HG02678 (cell line): ENCODE measurements at regions not wholly inside any gene's neighbourhood (a gene's known extent, or its start where the extent isn't known, plus 50 kb on each side); places are given as distances from the start of the nearest gene placed in this dataset.

ENCODE experiments used
- ATAC-seq: cut with Tn5 transposase; IDR thresholded peaks from one replicate; pipeline ENCODE4 v1.9.1; 2021; ENCODE audit warnings: mild to moderate bottlenecking, moderate library complexity; ENCODE audit not compliant: unreplicated experiment

- no peak for ATAC-seq
Measured at GRCh38 chr21:16568244-16568643, 838.5 kb downstream of the USP25 start.

GRCh38 chr21:16568661-16569060, 838.9 kb downstream of the USP25 start:
- ATAC-seq = no peak

- no peak for ATAC-seq
Measured at GRCh38 chr21:16569679-16570078, 839.9 kb downstream of the USP25 start.

- no peak for ATAC-seq
Measured at GRCh38 chr21:16570171-16570570, 840.4 kb downstream of the USP25 start.

- ATAC-seq = no peak
Measured at GRCh38 chr21:16570856-16571255, 841.1 kb downstream of the USP25 start.

GRCh38 chr21:16571594-16571993, 841.8 kb downstream of the USP25 start:
- no peak for ATAC-seq

- ATAC-seq = no peak
Measured at GRCh38 chr21:16572032-16572431, 842.2 kb downstream of the USP25 start.

DNA sequence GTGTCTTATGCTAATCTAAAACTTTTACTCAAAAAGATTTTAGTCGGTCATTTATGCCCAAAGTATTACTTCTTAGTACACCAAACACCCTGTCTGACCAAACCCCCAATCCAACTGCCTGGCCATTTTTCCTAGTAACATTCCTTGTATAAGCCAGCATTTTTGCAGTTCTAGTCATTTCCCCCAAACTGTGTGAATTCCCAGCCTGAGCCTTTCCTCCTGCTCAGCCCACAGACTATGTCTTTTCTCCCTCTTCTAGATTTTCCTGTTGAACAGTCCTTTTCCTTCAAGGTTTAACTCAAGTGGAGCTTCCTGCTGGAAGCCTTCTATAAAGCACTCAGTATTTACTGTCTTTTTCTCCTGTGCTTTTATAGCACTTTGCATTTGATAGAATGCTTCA, 843.8 kb downstream of the USP25 start:
- no peak for ATAC-seq

DNA sequence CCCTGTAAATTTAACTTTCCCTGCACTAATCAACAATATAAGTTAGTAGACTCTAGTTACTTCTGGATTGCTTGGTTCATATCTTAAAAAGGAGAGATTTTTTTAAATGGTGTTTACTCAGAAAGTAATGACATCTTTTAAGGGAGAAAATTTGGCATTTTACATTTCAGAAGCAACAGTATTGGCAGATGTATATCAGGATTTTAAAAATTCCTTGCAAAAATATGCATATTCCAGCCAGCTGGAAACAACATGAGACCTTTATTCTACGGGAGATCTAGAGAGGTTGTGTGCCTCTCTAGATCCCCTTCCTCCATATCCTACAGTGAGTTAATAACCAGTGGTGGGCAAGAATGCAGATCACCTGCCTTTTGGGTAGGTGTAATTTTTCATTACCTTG, 848.2 kb downstream of the USP25 start:
- ATAC-seq = no peak

DNA sequence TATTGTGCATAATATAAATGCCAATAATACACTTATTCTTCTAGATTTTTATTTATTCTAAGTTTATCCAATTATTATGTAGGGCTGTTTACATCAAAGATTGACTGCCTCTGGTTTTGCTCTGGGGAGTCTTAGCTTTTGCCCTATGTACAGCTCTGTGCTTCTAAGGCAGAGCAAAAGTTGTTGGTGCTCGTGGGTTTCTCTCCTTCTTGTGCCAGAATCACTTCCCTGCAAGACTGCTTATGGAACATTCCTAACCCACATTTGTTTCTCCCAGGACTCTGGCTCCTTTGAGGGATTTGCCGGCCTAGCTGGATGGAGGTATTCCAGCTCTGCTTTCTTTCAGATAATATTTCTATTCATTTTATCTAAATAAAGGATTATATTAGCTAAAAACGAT, 849.1 kb downstream of the USP25 start:
- ATAC-seq = no peak

DNA sequence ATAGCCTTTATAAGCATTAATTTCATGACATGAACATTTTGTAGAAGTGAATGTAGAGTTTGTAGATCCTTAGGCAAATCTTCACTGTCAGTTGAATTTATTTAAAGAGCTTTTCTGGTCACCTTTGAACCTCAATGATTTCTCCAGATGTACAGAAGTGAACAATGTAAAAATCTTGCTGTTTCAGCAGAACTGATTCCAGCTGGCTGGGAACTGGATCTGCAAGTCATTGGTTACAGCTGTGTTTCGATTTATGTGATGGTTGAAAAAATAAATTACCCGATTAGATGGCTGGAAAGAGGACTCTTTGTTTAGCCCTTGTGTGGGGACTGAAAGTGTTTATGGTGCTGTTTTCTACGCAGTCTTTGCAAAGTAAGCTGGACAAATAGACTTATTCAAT, 849.8 kb downstream of the USP25 start:
- ATAC-seq = no peak

DNA sequence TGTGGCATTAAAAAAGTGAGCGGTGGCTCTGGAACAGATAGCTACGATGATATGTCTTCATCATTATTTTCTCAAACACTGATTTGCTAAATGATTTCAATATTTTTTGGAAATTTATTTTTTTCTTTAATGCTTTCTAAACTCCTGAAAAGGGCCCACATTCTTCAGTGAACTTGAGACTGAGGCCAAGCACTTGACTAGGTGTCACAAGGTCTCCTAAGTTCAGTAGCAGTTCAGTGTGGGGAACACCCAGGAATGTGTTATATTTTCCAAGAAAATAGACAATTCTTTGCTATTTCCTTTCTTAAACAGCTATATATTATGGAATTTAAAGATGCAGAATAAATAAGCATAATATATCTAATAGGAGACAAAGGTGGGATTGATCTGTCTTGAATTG, 850.9 kb downstream of the USP25 start:
- no peak for ATAC-seq

- ATAC-seq = no peak
Measured at GRCh38 chr21:16583556-16583955, 853.8 kb downstream of the USP25 start.

GRCh38 chr21:16584756-16585155, 855.0 kb downstream of the USP25 start:
- ATAC-seq = no peak

DNA sequence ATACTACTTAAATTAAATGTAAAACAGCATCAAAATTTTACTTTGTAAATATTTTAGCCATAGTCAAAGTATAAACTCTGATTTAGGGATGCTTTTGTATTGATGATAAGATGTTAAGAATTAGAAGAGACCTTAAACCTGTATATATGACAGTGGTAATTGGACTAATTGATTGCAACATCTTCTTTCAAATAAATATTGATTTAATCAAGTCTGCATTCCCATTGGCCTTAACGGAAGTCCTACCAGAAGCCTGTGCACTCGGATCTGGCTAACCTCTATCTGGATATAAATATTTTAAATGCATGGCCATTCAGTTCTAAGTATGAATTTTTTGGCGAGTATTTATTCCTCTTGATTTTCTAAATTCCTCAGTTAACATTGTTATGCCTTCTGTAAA, 856.1 kb downstream of the USP25 start:
- no peak for ATAC-seq

DNA sequence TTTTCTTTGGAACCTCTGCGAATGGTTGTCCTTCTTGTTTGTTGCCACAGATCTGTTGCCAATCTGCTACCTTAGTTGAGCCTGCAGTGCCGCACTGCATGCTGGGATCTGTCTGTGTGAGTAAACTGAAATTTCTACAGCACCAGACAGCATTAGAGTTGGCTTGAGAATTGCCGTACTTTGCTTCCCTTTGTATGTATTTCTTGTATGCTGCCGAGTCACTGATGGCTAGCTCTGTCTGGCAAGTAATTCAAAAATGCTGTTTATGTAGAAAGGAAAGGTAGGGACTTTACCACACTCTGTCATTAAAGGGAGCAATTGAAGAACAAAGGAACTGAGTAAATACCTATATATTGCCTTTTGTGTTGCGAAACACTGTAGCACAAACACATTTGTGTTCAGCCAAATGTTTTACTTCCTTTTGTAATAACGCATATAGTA, 857.4 kb downstream of the USP25 start:
- no peak for ATAC-seq

DNA sequence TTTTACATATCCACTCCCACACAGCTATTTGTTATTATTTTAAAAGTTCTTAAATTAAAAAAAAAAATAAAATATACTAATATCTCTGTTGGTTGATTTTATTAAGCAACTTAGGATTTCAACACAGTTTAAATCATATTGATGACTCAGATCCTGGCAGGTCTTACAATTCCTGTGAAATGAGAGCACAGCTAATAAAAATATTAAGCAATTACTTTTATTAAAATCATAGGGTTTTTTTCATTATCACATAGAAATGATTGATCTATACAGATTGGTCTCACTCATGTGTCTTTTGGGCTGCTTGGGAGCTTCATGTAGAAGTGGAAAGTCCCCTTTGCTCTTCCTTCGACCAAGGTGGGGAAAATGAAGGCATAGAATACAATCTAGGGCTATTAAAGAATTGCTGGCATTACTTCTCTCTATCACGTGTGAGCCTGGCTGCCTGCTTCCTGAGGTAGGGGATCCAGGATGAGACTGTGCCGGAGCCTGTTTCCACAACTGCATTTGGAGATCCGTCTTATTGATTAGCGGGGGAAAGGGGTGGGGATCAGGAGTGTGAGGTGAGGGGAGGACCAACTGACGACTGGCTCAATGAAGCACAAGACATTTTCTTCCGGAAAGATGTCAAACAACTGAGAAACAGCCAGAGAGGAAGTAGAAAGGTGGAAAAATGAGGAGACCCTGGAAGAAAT, 858.0 kb downstream of the USP25 start:
- ATAC-seq = no peak

- no peak for ATAC-seq
Measured at GRCh38 chr21:16588433-16588860, 858.7 kb downstream of the USP25 start.

DNA sequence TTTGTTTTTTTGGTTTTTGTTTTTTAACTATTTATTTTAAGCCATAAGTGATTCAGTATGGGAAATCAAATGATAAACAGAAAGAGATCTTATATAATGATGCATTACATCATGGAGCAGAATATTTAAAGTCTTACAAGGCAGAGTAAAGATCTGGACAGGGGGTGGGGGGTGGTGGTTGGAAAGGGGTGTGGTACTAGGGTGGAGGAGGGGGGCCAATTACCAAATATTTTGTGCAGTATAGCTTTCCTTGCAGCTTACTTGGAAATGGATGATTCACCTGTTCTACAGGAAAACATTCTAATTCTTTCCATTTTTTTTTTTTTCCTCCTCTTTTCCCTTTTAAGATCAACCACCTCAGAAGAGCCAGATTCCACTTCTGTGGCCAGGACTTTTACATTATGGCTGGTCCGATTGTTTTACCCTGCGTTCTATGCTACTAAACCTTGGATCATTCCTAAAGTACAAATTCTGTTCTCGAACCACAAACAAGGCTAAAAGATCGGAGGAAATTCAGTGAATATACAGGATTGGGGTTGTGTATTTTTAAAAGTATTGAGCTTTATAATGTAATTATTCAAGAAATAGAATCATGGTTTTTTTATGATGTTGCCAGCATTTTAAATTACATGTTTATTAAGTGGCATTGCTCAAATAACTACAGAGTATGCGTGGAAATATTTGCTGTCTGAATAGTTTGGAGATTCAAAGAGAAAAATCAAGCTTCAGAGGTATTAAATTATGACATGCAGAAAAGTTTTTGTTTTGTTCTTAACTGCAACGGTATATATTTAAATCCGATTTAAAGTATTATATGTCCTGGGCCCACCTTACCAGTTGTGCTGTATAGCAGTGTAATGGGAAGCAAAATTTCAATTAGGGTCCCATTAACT, 859.5 kb downstream of the USP25 start:
- ATAC-seq = no peak

DNA sequence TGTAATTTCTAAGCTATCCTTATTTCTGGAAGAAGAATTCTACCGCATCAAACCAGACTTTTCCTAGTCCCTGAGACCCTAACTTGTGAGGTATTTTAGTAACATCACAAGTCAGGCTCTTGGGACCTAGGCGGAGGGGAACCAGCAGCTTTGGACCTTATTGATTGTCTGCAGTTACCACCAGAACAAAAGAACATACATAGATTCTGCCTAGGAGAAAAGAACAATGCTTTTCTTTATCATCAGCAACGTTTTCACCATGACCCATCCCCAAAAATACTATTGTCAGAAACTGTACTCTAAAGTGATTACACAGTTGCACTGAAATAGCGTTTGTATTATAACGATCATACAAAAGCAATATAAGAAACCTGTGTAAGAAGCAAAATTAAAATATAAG, 860.4 kb downstream of the USP25 start:
- no peak for ATAC-seq

GRCh38 chr21:16590641-16591292, 861.0 kb downstream of the USP25 start:
- no peak for ATAC-seq

- no peak for ATAC-seq
Measured at GRCh38 chr21:16592381-16592780, 862.6 kb downstream of the USP25 start.
